ENCODE measurements at regions not wholly inside any gene's neighbourhood (a gene's known extent, or its start where the extent isn't known, plus 50 kb on each side); places are given as distances from the start of the nearest gene placed in this dataset.

GRCh38 chr18:55084550-55084949 lies 125.3 kb upstream of the CCDC68 start:
- TF ChIP-seq POLR2A (IDR thresholded peaks at IDR 0.05; ENCODE audit: low read length) (no peak), GATA1 (IDR thresholded peaks at IDR 0.05; ENCODE audit: low read depth, low read length) (no peak)
